ENCODE measurements at regions not wholly inside any gene's neighbourhood (a gene's known extent, or its start where the extent isn't known, plus 50 kb on each side); places are given as distances from the start of the nearest gene placed in this dataset.

GRCh38 chr3:72659596-72659995 lies 188.6 kb downstream of the SHQ1 start (continued):
- no peak for TF ChIP-seq ZNF462 (CRISPR knock-in tag; IDR thresholded peaks at IDR 0.05)
- no peak for TF ChIP-seq EZH2phosphoT487 (IDR thresholded peaks at IDR 0.05; ENCODE audit: unreplicated experiment)
- no peak for TF ChIP-seq POLR2AphosphoS5 (IDR thresholded peaks at IDR 0.05; ENCODE audit: low read depth)
- no peak for TF ChIP-seq STAT1 (IDR thresholded peaks at IDR 0.05; ENCODE audit: unreplicated experiment)
- no peak for TF ChIP-seq ZNF114 (CRISPR knock-in tag; IDR thresholded peaks at IDR 0.05)
- no peak for TF ChIP-seq REST (IDR thresholded peaks at IDR 0.05; ENCODE audit: unreplicated experiment)
- no peak for TF ChIP-seq JUNB (IDR thresholded peaks at IDR 0.05; ENCODE audit: unreplicated experiment)
- TF ChIP-seq ETS1 (IDR thresholded peaks at IDR 0.05) = no peak
